PC-9 (cell line): ENCODE measurements at regions not wholly inside any gene's neighbourhood (a gene's known extent, or its start where the extent isn't known, plus 50 kb on each side); places are given as distances from the start of the nearest gene placed in this dataset.

ENCODE experiments used
- BruUV-seq: library from RNA; stranded (reverse); fragments of 400-500 nt; replicated peaks from 2 replicates; lab custom pipeline; 2021; lab: Mats Ljungman, UMichigan
- CTCF ChIA-PET: fragments of 300-600 bp; sonication (Branson Sonifier 250); formaldehyde crosslinking; loops from one replicate; lab custom pipeline; 2022; ENCODE audit warnings: antibody characterized with exemption; lab: Charles Lee
- POLR2A ChIA-PET: fragments of 300-600 bp; sonication (Branson Sonifier 250); formaldehyde crosslinking; loops from one replicate; lab custom pipeline; 2022; ENCODE audit warnings: antibody characterized with exemption; ENCODE audit not compliant: unreplicated experiment; lab: Charles Lee
- DNase-seq, 2 experiments: peaks; one replicate each; pipeline versions ENCODE4 v3.0.0 to v3.0.0-alpha.2; 2015 to 2022; ENCODE audit warnings: mixed read lengths in 1 of 2
- H2AFZ ChIP-seq: fragments of 200-600 bp; sonication (generic); 2 replicates; pipeline ENCODE4 v1.8.1; 2017; ENCODE audit warnings: antibody characterized with exemption
- H3F3A ChIP-seq: fragments of 200-600 bp; sonication (generic); 2 replicates; pipeline ENCODE4 v1.8.1; 2017; ENCODE audit warnings: antibody characterized with exemption, mild to moderate bottlenecking, low read depth; ENCODE audit not compliant: insufficient read depth
- H3K27ac ChIP-seq: fragments of 200-600 bp; sonication (generic); 2 replicates; pipeline ENCODE4 v1.6.1; 2016; ENCODE audit warnings: mixed run types
- H3K27me3 ChIP-seq: fragments of 200-600 bp; sonication (generic); 2 replicates; pipeline ENCODE4 v1.6.1; 2016; ENCODE audit warnings: low read depth, mixed run types; ENCODE audit not compliant: insufficient read depth
- H3K36me3 ChIP-seq: fragments of 200-600 bp; sonication (generic); 2 replicates; pipeline ENCODE4 v1.6.1; 2016; ENCODE audit warnings: low read depth, mixed run types
- H3K4me1 ChIP-seq: fragments of 200-600 bp; sonication (generic); replicated peaks from 2 replicates; pipeline ENCODE4 v1.6.1; 2016; ENCODE audit warnings: mixed run types; ENCODE audit not compliant: insufficient read depth
- H3K4me2 ChIP-seq: fragments of 200-600 bp; sonication (generic); 2 replicates; pipeline ENCODE4 v1.6.1; 2017; ENCODE audit warnings: mixed run types
- H3K4me3 ChIP-seq: fragments of 200-600 bp; sonication (generic); 2 replicates; pipeline ENCODE4 v1.6.1; 2016; ENCODE audit warnings: mixed run types
- H3K79me2 ChIP-seq: fragments of 200-600 bp; sonication (generic); 2 replicates; pipeline ENCODE4 v1.6.1; 2017; ENCODE audit warnings: low read depth, mixed run types
- H3K9me2 ChIP-seq: fragments of 200-600 bp; sonication (generic); 2 replicates; pipeline ENCODE4 v1.8.1; 2017; ENCODE audit warnings: mild to moderate bottlenecking; ENCODE audit not compliant: insufficient read depth
- H3K9me3 ChIP-seq: fragments of 200-600 bp; sonication (generic); 2 replicates; pipeline ENCODE4 v1.8.1; 2016; ENCODE audit warnings: low read depth; ENCODE audit not compliant: insufficient read depth
- H4K20me1 ChIP-seq: fragments of 200-600 bp; sonication (generic); 2 replicates; pipeline ENCODE4 v1.8.1; 2017; ENCODE audit not compliant: insufficient read depth
- EZH2 ChIP-seq: fragments of 200-600 bp; sonication (generic); IDR thresholded peaks from 2 replicates; pipeline ENCODE4 v1.8.0; 2017; ENCODE audit warnings: antibody characterized with exemption, low read depth
- intact Hi-C: fragments of 100-400 bp; cut with micrococcal nuclease; formaldehyde crosslinking; loops from one replicate; pipeline ENCODE4 v1.10.0; 2022; ENCODE audit not compliant: unreplicated experiment
- TF ChIP-seq, protein P1 (sequence below): fragments of 200-600 bp; sonication (generic); conservative IDR thresholded peaks from 2 replicates; pipeline ENCODE4 v1.6.1; 2017; ENCODE audit warnings: mixed run types, antibody characterized with exemption, mild to moderate bottlenecking, moderate library complexity

DNA sequence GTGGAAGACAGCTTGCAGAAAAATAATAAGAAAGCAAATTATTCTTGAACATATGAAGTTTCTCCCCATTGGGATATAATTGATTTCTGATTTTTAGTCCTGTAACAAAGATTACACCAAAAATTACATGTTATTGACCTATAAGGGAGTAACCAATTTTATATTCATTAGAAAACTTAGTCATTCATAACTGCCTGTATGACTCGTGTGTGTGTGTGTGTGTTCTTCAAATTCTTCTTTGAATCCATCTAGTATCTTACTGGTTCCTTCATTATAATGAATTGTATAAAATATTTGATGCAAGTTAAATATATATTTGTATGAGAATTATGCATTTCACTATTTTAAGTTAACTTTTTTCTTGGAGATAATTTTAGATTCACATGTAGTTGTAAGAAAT lies 310.4 kb downstream of the HAO1 start:
- Histone ChIP-seq H3K36me3 (no peaks in the 10 kb centered on the region), H3K4me3 (no peak overlapping the region), H3K79me2 (no peaks in the 10 kb centered on the region), H3K9me2 (no peaks in the 10 kb centered on the region), H3K27ac (no peak overlapping the region), H4K20me1 (no peaks in the 10 kb centered on the region), H3K27me3 (peaks cover 7% of the 10 kb centered on the region; the same call in 1 of the 2 replicates), H3K4me1 (no peaks in the 10 kb centered on the region), H3K9me3 (no peaks in the 10 kb centered on the region), H3K4me2 (no peak overlapping the region), H2AFZ (no peak overlapping the region), H3F3A (no peaks in the 10 kb centered on the region)
- no peak for TF ChIP-seq EZH2
- TF ChIP-seq, protein P1, sequence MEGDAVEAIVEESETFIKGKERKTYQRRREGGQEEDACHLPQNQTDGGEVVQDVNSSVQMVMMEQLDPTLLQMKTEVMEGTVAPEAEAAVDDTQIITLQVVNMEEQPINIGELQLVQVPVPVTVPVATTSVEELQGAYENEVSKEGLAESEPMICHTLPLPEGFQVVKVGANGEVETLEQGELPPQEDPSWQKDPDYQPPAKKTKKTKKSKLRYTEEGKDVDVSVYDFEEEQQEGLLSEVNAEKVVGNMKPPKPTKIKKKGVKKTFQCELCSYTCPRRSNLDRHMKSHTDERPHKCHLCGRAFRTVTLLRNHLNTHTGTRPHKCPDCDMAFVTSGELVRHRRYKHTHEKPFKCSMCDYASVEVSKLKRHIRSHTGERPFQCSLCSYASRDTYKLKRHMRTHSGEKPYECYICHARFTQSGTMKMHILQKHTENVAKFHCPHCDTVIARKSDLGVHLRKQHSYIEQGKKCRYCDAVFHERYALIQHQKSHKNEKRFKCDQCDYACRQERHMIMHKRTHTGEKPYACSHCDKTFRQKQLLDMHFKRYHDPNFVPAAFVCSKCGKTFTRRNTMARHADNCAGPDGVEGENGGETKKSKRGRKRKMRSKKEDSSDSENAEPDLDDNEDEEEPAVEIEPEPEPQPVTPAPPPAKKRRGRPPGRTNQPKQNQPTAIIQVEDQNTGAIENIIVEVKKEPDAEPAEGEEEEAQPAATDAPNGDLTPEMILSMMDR = no peak
- intact Hi-C loops = no loop called here
- no peak for DNase-seq
- POLR2A ChIA-PET = no interaction called here
- BruUV-seq = no TSS peak
- CTCF ChIA-PET = no interaction called here

DNA sequence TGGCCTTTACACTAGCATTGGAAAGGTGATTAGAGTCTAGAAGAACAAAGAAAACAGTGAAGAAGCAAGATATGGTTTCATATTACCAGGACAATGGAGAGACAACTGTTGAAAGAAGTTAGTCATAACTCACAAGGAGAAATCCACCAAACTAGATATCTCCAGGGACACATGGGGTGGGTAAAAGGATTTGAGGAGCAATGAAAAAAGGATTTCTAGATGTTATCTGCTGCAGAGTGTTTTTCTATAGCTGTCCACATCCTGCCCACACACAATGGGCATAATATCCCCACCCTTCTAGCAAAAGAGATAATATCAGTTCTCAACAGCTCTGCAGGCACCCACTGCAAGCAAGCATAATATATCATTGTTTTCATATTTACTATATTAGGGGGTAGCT lies 303.1 kb downstream of the HAO1 start:
- H3K4me2 ChIP-seq = no peak overlapping the region
- no peak for DNase-seq
- H3K4me1 ChIP-seq = no peaks in the 10 kb centered on the region
- H3F3A ChIP-seq = no peaks in the 10 kb centered on the region
- H4K20me1 ChIP-seq = no peaks in the 10 kb centered on the region
- no peak overlapping the region for H3K27ac ChIP-seq
- ChIA-PET CTCF (no interaction called here), POLR2A (no interaction called here)
- no peaks in the 10 kb centered on the region for H3K79me2 ChIP-seq
- intact Hi-C loops = no loop called here
- H3K9me2 ChIP-seq = no peaks in the 10 kb centered on the region
- H3K36me3 ChIP-seq = no peaks in the 10 kb centered on the region
- 0 out of 2 replicates have a peak, but pooled peaks cover under 1% of the 10 kb centered on the region for H3K27me3 ChIP-seq
- no peak overlapping the region for H3K4me3 ChIP-seq
- no peak for TF ChIP-seq EZH2
- TF ChIP-seq, protein P1 = no peak
- no TSS peak for BruUV-seq
- H3K9me3 ChIP-seq = no peaks in the 10 kb centered on the region
- H2AFZ ChIP-seq = no peak overlapping the region

DNA sequence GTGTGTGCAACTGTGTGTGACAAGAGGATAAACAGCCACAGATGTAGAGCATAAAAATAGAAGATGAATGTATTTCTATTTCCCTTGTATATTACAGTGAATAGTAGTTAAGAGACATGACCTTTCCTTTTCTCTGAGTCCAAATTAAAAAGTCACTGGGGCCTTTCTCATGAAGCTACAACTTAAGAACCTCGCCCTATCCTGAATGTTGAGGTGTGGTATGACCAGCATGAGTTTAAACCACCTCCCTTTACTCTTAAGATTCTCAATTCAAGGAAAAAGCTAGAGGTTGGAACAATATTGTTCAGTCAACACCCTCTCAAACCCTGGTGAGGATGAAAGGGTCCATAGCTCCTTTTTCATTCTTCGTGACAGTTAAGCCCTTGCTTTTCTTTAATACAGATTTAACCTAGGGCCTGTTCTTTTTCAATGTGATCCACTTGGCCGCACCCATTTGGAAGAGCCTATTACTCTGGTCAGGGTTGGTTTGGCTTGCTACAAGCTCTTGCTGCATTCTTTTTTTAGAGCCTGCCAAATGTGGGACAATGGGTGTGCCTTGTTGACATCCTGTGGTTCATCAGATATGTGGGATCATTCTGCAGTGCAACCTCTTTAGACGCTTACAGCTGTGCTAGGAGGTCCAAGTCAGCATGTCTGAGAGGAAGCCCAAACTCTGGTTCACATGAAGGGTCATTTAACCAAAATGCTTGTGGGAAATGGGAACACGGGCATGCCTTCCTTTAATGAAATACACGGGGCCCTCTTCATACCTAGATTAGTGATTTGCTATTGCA lies 290.0 kb downstream of the HAO1 start:
- Histone ChIP-seq H3K27me3 (no peaks in the 10 kb centered on the region), H3K36me3 (no peaks in the 10 kb centered on the region), H3K9me3 (no peaks in the 10 kb centered on the region), H3K4me1 (no peaks in the 10 kb centered on the region), H4K20me1 (no peaks in the 10 kb centered on the region), H3K79me2 (no peaks in the 10 kb centered on the region), H3K4me3 (no peak overlapping the region), H3F3A (no peaks in the 10 kb centered on the region), H3K4me2 (no peak overlapping the region), H3K9me2 (no peaks in the 10 kb centered on the region), H3K27ac (no peak overlapping the region), H2AFZ (no peak overlapping the region)
- POLR2A ChIA-PET = no interaction called here
- intact Hi-C loops = no loop called here
- CTCF ChIA-PET = no interaction called here
- no peak for DNase-seq
- BruUV-seq = no TSS peak
- no peak for TF ChIP-seq EZH2
- TF ChIP-seq, protein P1 = no peak
